KMS-11 (cell line): ENCODE measurements at regions not wholly inside any gene's neighbourhood (a gene's known extent, or its start where the extent isn't known, plus 50 kb on each side); places are given as distances from the start of the nearest gene placed in this dataset.

ENCODE experiments used
- H2AFZ ChIP-seq: fragments of 200-600 bp; sonication (generic); 2 replicates; pipeline ENCODE4 v1.6.1; 2016; ENCODE audit warnings: antibody characterized with exemption, mixed run types, low read depth
- H3K27ac ChIP-seq: fragments of 200-600 bp; sonication (generic); 2 replicates; pipeline ENCODE4 v1.6.1; 2016; ENCODE audit warnings: mild to moderate bottlenecking, mixed run types
- H3K27me3 ChIP-seq: fragments of 200-600 bp; sonication (generic); 2 replicates; pipeline ENCODE4 v1.6.1; 2017; ENCODE audit warnings: mild to moderate bottlenecking, low read depth, mixed run types, moderate library complexity; ENCODE audit not compliant: insufficient read depth
- H3K36me3 ChIP-seq: fragments of 200-600 bp; sonication (generic); 2 replicates; pipeline ENCODE4 v1.6.1; 2017; ENCODE audit warnings: mild to moderate bottlenecking, mixed run types; ENCODE audit not compliant: insufficient read depth
- H3K4me1 ChIP-seq: fragments of 200-600 bp; sonication (generic); 2 replicates; pipeline ENCODE4 v1.6.1; 2016; ENCODE audit warnings: mild to moderate bottlenecking, low read depth, mixed run types; ENCODE audit not compliant: poor library complexity, severe bottlenecking
- H3K4me2 ChIP-seq: fragments of 200-600 bp; sonication (generic); 2 replicates; pipeline ENCODE4 v1.7.0; 2016; ENCODE audit warnings: mild to moderate bottlenecking, mixed run types
- H3K4me3 ChIP-seq: fragments of 200-600 bp; sonication (generic); IDR thresholded peaks from 2 replicates; pipeline ENCODE4 v1.6.1; 2017; ENCODE audit warnings: low read depth, low read length, mixed read lengths; ENCODE audit not compliant: insufficient read depth
- H3K79me2 ChIP-seq: fragments of 200-600 bp; sonication (generic); 2 replicates; pipeline ENCODE4 v1.6.1; 2016; ENCODE audit warnings: low read depth, mixed run types; ENCODE audit not compliant: insufficient read depth
- H3K9ac ChIP-seq: fragments of 200-600 bp; sonication (generic); 2 replicates; pipeline ENCODE4 v1.6.1; 2016; ENCODE audit warnings: mild to moderate bottlenecking, mixed run types
- H4K20me1 ChIP-seq: fragments of 200-600 bp; sonication (generic); 2 replicates; pipeline ENCODE4 v1.6.1; 2016; ENCODE audit warnings: mild to moderate bottlenecking, mixed run types; ENCODE audit not compliant: insufficient read depth
- CTCF ChIP-seq: fragments of 200-600 bp; sonication (generic); conservative IDR thresholded peaks from 2 replicates; pipeline ENCODE4 v1.6.1; 2017; ENCODE audit warnings: low read depth, mild to moderate bottlenecking, antibody characterized with exemption, low read length, moderate library complexity, mixed read lengths

- TF ChIP-seq CTCF: no peak
- no peaks in the 10 kb centered on the region for H3K4me1 ChIP-seq
- no peak overlapping the region for H3K27ac ChIP-seq
- no peaks in the 10 kb centered on the region for H4K20me1 ChIP-seq
- no peak overlapping the region for H3K4me2 ChIP-seq
- H3K79me2 ChIP-seq: no peaks in the 10 kb centered on the region
- H2AFZ ChIP-seq: no peak overlapping the region
- H3K4me3 ChIP-seq: no peak overlapping the region
- H3K9ac ChIP-seq: no peak overlapping the region
- H3K27me3 ChIP-seq: peaks cover 32% of the 10 kb centered on the region; the same call in 1 of the 2 replicates
- H3K36me3 ChIP-seq: no peaks in the 10 kb centered on the region
These were observed 64.0 kb upstream of the FOXF1 start for GRCh38 chr16:86446279-86446678.

GRCh38 chr16:86447228-86447627, 63.1 kb upstream of the FOXF1 start:
- Histone ChIP-seq H3K27me3 (peaks cover 24% of the 10 kb centered on the region; the same call in 1 of the 2 replicates), H3K79me2 (no peaks in the 10 kb centered on the region), H3K4me2 (no peak overlapping the region)

GRCh38 chr16:86448306-86448890, 61.9 kb upstream of the FOXF1 start:
- Histone ChIP-seq H3K36me3 (no peaks in the 10 kb centered on the region), H3K4me3 (no peak overlapping the region), H3K9ac (no peak overlapping the region), H3K27ac (no peak overlapping the region), H3K4me2 (no peak overlapping the region), H3K4me1 (no peaks in the 10 kb centered on the region), H3K79me2 (no peaks in the 10 kb centered on the region), H3K27me3 (peaks cover 16% of the 10 kb centered on the region; the same call in 1 of the 2 replicates), H2AFZ (no peak overlapping the region), H4K20me1 (no peaks in the 10 kb centered on the region)
- no peak for TF ChIP-seq CTCF

More at GRCh38 chr16:86447228-86447627, 63.1 kb upstream of the FOXF1 start:
- no peak overlapping the region for H3K4me3 ChIP-seq
- H3K27ac ChIP-seq: no peak overlapping the region
- H4K20me1 ChIP-seq: no peaks in the 10 kb centered on the region
- no peak for TF ChIP-seq CTCF
- H2AFZ ChIP-seq: no peak overlapping the region
- no peak overlapping the region for H3K9ac ChIP-seq
- H3K4me1 ChIP-seq: no peaks in the 10 kb centered on the region
- H3K36me3 ChIP-seq: no peaks in the 10 kb centered on the region

- H3K27ac ChIP-seq: no peak overlapping the region
- no peak overlapping the region for H3K4me2 ChIP-seq
- no peaks in the 10 kb centered on the region for H3K79me2 ChIP-seq
- H3K4me1 ChIP-seq: no peaks in the 10 kb centered on the region
- H4K20me1 ChIP-seq: no peaks in the 10 kb centered on the region
- no peaks in the 10 kb centered on the region for H3K36me3 ChIP-seq
- H3K9ac ChIP-seq: no peak overlapping the region
- H3K4me3 ChIP-seq: no peak overlapping the region
- H3K27me3 ChIP-seq: peaks cover 16% of the 10 kb centered on the region; the same call in 1 of the 2 replicates
- H2AFZ ChIP-seq: no peak overlapping the region
- no peak for TF ChIP-seq CTCF
These were observed 60.8 kb upstream of the FOXF1 start for GRCh38 chr16:86449446-86450095.
